ENCODE measurements at regions not wholly inside any gene's neighbourhood (a gene's known extent, or its start where the extent isn't known, plus 50 kb on each side); places are given as distances from the start of the nearest gene placed in this dataset.
"Not testable (repeated sequence)": the region's sequence is repeated elsewhere in the genome, so short reads cannot be mapped to it uniquely, and the experiment has no call there.

GRCh38 chr7:29652556-29652955 is 88.9 kb downstream of the PRR15 start:
- H2BK120ac ChIP-seq (ENCODE audit: low read depth, low read length): no peak overlapping the region
- no peaks in the 10 kb centered on the region for H3K36me3 ChIP-seq (ENCODE audit: control insufficient read depth, insufficient read depth, low read length)
- no peak overlapping the region for H3K4me3 ChIP-seq (ENCODE audit: low read length)
- no peaks in the 10 kb centered on the region for H3K79me1 ChIP-seq (ENCODE audit: low read length)
- no peak overlapping the region for H2AK5ac ChIP-seq (ENCODE audit: low read length)
- H2BK15ac ChIP-seq (replicated peaks; ENCODE audit: low read depth): no peak overlapping the region
- H3K23ac ChIP-seq (ENCODE audit: low read length): no peak overlapping the region
- H4K5ac ChIP-seq (ENCODE audit: low read length): no peak overlapping the region
- H3K27ac ChIP-seq (ENCODE audit: low read depth, low read length): no peak overlapping the region
- H3K79me2 ChIP-seq (ENCODE audit: control insufficient read depth, insufficient read depth, low read length): no peaks in the 10 kb centered on the region
- no peak overlapping the region for H3K18ac ChIP-seq (ENCODE audit: low read length)
- no peak overlapping the region for H4K8ac ChIP-seq (ENCODE audit: low read depth, low read length)
- WGBS (ENCODE audit: extremely low coverage, insufficient coverage, low lambda C conversion rate): no CpG with 5 or more reads among the region's 2 CpGs
- no peaks in the 10 kb centered on the region for H3K27me3 ChIP-seq (ENCODE audit: insufficient read depth, low read length, poor library complexity)
- no peak overlapping the region for H3K56ac ChIP-seq (ENCODE audit: low read length)
- no peak for DNase-seq
- no peaks in the 10 kb centered on the region for H3K4me1 ChIP-seq (ENCODE audit: control insufficient read depth, low read depth, low read length)
- H3K4me2 ChIP-seq (ENCODE audit: low read length): no peak overlapping the region
- no peak overlapping the region for H2BK5ac ChIP-seq (ENCODE audit: low read length)
- H3K4ac ChIP-seq (ENCODE audit: low read depth, low read length): no peak overlapping the region
- no peak overlapping the region for H3K9ac ChIP-seq (ENCODE audit: low read length)

- H3K27ac ChIP-seq (ENCODE audit: low read depth, low read length); H3K4me3 ChIP-seq (ENCODE audit: low read length); H3K18ac ChIP-seq (ENCODE audit: low read length); H3K9ac ChIP-seq (ENCODE audit: low read length); H4K8ac ChIP-seq (ENCODE audit: low read depth, low read length); H3K4ac ChIP-seq (ENCODE audit: low read depth, low read length); H2BK120ac ChIP-seq (ENCODE audit: low read depth, low read length); H3K79me2 ChIP-seq (ENCODE audit: control insufficient read depth, insufficient read depth, low read length); H2BK5ac ChIP-seq (ENCODE audit: low read length); H3K56ac ChIP-seq (ENCODE audit: low read length); H2BK15ac ChIP-seq (replicated peaks; ENCODE audit: low read depth); H3K27me3 ChIP-seq (ENCODE audit: insufficient read depth, low read length, poor library complexity); H3K4me2 ChIP-seq (ENCODE audit: low read length); H4K5ac ChIP-seq (ENCODE audit: low read length); H2AK5ac ChIP-seq (ENCODE audit: low read length); H3K4me1 ChIP-seq (ENCODE audit: control insufficient read depth, low read depth, low read length); H3K79me1 ChIP-seq (ENCODE audit: low read length); H3K23ac ChIP-seq (ENCODE audit: low read length); H3K36me3 ChIP-seq (ENCODE audit: control insufficient read depth, insufficient read depth, low read length): not testable (repeated sequence)
- no CpG with 5 or more reads among the region's 4 CpGs for WGBS (ENCODE audit: extremely low coverage, insufficient coverage, low lambda C conversion rate)
- peak; percentile 19 for DNase-seq
Observed at GRCh38 chr7:29654340-29654739, 90.7 kb downstream of the PRR15 start.

- H3K4me2 ChIP-seq (ENCODE audit: low read length): no peak overlapping the region
- H3K56ac ChIP-seq (ENCODE audit: low read length): no peak overlapping the region
- no peaks in the 10 kb centered on the region for H3K27me3 ChIP-seq (ENCODE audit: insufficient read depth, low read length, poor library complexity)
- no CpG with 5 or more reads among the region's 5 CpGs for WGBS (ENCODE audit: extremely low coverage, insufficient coverage, low lambda C conversion rate)
- no peaks in the 10 kb centered on the region for H3K79me1 ChIP-seq (ENCODE audit: low read length)
- no peak overlapping the region for H3K18ac ChIP-seq (ENCODE audit: low read length)
- H3K36me3 ChIP-seq (ENCODE audit: control insufficient read depth, insufficient read depth, low read length): no peaks in the 10 kb centered on the region
- no peak overlapping the region for H3K27ac ChIP-seq (ENCODE audit: low read depth, low read length)
- H3K4ac ChIP-seq (ENCODE audit: low read depth, low read length): no peak overlapping the region
- H3K4me1 ChIP-seq (ENCODE audit: control insufficient read depth, low read depth, low read length): no peaks in the 10 kb centered on the region
- H3K9ac ChIP-seq (ENCODE audit: low read length): no peak overlapping the region
- no peak overlapping the region for H2BK120ac ChIP-seq (ENCODE audit: low read depth, low read length)
- H2BK5ac ChIP-seq (ENCODE audit: low read length): no peak overlapping the region
- H3K4me3 ChIP-seq (ENCODE audit: low read length): no peak overlapping the region
- no peaks in the 10 kb centered on the region for H3K79me2 ChIP-seq (ENCODE audit: control insufficient read depth, insufficient read depth, low read length)
- no peak overlapping the region for H3K23ac ChIP-seq (ENCODE audit: low read length)
- DNase-seq: no peak
- no peak overlapping the region for H4K5ac ChIP-seq (ENCODE audit: low read length)
- no peak overlapping the region for H4K8ac ChIP-seq (ENCODE audit: low read depth, low read length)
- no peak overlapping the region for H2AK5ac ChIP-seq (ENCODE audit: low read length)
- H2BK15ac ChIP-seq (replicated peaks; ENCODE audit: low read depth): no peak overlapping the region
Observed at GRCh38 chr7:29657288-29657687, 93.7 kb downstream of the PRR15 start.

- WGBS (ENCODE audit: extremely low coverage, insufficient coverage, low lambda C conversion rate): no CpG with 5 or more reads among the region's 7 CpGs
- Histone ChIP-seq H4K5ac (ENCODE audit: low read length) (no peak overlapping the region), H3K4ac (ENCODE audit: low read depth, low read length) (no peak overlapping the region)
Observed at GRCh38 chr7:29657856-29658255, 94.2 kb downstream of the PRR15 start.

GRCh38 chr7:29659213-29659612 is 95.6 kb downstream of the PRR15 start:
- H3K79me1 ChIP-seq (ENCODE audit: low read length); H3K4me1 ChIP-seq (ENCODE audit: control insufficient read depth, low read depth, low read length); H3K4ac ChIP-seq (ENCODE audit: low read depth, low read length); H3K79me2 ChIP-seq (ENCODE audit: control insufficient read depth, insufficient read depth, low read length); H3K9ac ChIP-seq (ENCODE audit: low read length); H3K36me3 ChIP-seq (ENCODE audit: control insufficient read depth, insufficient read depth, low read length); H4K8ac ChIP-seq (ENCODE audit: low read depth, low read length); H4K5ac ChIP-seq (ENCODE audit: low read length); H2BK15ac ChIP-seq (replicated peaks; ENCODE audit: low read depth); H3K56ac ChIP-seq (ENCODE audit: low read length); H2BK5ac ChIP-seq (ENCODE audit: low read length); DNase-seq; H3K23ac ChIP-seq (ENCODE audit: low read length); H3K4me3 ChIP-seq (ENCODE audit: low read length); H2BK120ac ChIP-seq (ENCODE audit: low read depth, low read length); H2AK5ac ChIP-seq (ENCODE audit: low read length); H3K27me3 ChIP-seq (ENCODE audit: insufficient read depth, low read length, poor library complexity); H3K4me2 ChIP-seq (ENCODE audit: low read length); H3K27ac ChIP-seq (ENCODE audit: low read depth, low read length); H3K18ac ChIP-seq (ENCODE audit: low read length): not testable (repeated sequence)
- WGBS (ENCODE audit: extremely low coverage, insufficient coverage, low lambda C conversion rate): no CpG with 5 or more reads among the region's 5 CpGs

More at GRCh38 chr7:29657856-29658255, 94.2 kb downstream of the PRR15 start:
- Histone ChIP-seq H3K18ac (ENCODE audit: low read length) (no peak overlapping the region), H4K8ac (ENCODE audit: low read depth, low read length) (no peak overlapping the region), H2BK120ac (ENCODE audit: low read depth, low read length) (no peak overlapping the region), H3K27ac (ENCODE audit: low read depth, low read length) (no peak overlapping the region), H3K4me3 (ENCODE audit: low read length) (no peak overlapping the region), H3K79me1 (ENCODE audit: low read length) (no peaks in the 10 kb centered on the region), H3K9ac (ENCODE audit: low read length) (no peak overlapping the region), H2BK5ac (ENCODE audit: low read length) (no peak overlapping the region), H2BK15ac (replicated peaks; ENCODE audit: low read depth) (no peak overlapping the region), H3K27me3 (ENCODE audit: insufficient read depth, low read length, poor library complexity) (no peaks in the 10 kb centered on the region), H3K23ac (ENCODE audit: low read length) (no peak overlapping the region), H3K4me2 (ENCODE audit: low read length) (no peak overlapping the region), H2AK5ac (ENCODE audit: low read length) (no peak overlapping the region), H3K4me1 (ENCODE audit: control insufficient read depth, low read depth, low read length) (no peaks in the 10 kb centered on the region), H3K79me2 (ENCODE audit: control insufficient read depth, insufficient read depth, low read length) (no peaks in the 10 kb centered on the region), H3K36me3 (ENCODE audit: control insufficient read depth, insufficient read depth, low read length) (no peaks in the 10 kb centered on the region), H3K56ac (ENCODE audit: low read length) (no peak overlapping the region)
- no peak for DNase-seq

GRCh38 chr7:29662899-29663298 is 99.3 kb downstream of the PRR15 start:
- H3K4me3 ChIP-seq (ENCODE audit: low read length); H3K4ac ChIP-seq (ENCODE audit: low read depth, low read length); H3K79me2 ChIP-seq (ENCODE audit: control insufficient read depth, insufficient read depth, low read length); H2BK15ac ChIP-seq (replicated peaks; ENCODE audit: low read depth); H3K27ac ChIP-seq (ENCODE audit: low read depth, low read length); H3K4me2 ChIP-seq (ENCODE audit: low read length); H3K56ac ChIP-seq (ENCODE audit: low read length); H3K79me1 ChIP-seq (ENCODE audit: low read length); H2AK5ac ChIP-seq (ENCODE audit: low read length); H3K9ac ChIP-seq (ENCODE audit: low read length); H3K36me3 ChIP-seq (ENCODE audit: control insufficient read depth, insufficient read depth, low read length); H2BK120ac ChIP-seq (ENCODE audit: low read depth, low read length); H3K18ac ChIP-seq (ENCODE audit: low read length); H4K5ac ChIP-seq (ENCODE audit: low read length); H3K27me3 ChIP-seq (ENCODE audit: insufficient read depth, low read length, poor library complexity); H3K4me1 ChIP-seq (ENCODE audit: control insufficient read depth, low read depth, low read length); DNase-seq; H4K8ac ChIP-seq (ENCODE audit: low read depth, low read length); H3K23ac ChIP-seq (ENCODE audit: low read length); H2BK5ac ChIP-seq (ENCODE audit: low read length): not testable (repeated sequence)
- WGBS (ENCODE audit: extremely low coverage, insufficient coverage, low lambda C conversion rate): no CpG with 5 or more reads among the region's 3 CpGs

Data from mesendoderm (in vitro differentiated cells).